ENCODE measurements at regions not wholly inside any gene's neighbourhood (a gene's known extent, or its start where the extent isn't known, plus 50 kb on each side); places are given as distances from the start of the nearest gene placed in this dataset.

DNA sequence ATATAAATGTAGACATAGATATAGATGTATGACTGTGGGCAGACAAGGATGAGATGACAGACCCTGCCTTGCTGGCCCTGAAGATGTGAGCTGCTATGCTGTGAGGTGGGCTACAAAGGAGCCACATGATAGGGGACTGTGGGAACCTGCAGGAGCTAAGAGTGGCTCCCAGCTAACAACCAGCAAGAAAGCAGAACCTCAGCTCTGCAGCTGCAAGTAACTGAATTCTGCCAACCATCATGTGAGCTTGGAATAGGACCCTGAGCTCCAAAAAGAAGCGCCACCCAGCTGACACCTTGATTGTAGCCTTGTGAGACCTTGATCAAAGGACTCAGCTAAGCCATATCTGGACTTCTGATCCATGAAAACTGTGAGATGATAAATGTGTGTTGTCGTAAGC is 123.3 kb upstream of the GRM7 start:
- no peaks in the 10 kb centered on the region for H3K36me3 ChIP-seq
- H3K9me3 ChIP-seq = no peaks in the 10 kb centered on the region
- no peak for DNase-seq
- no peaks in the 10 kb centered on the region for H3K27me3 ChIP-seq
- no peak overlapping the region for H3K4me3 ChIP-seq (ENCODE audit: low read depth, low read length)
- H3K4me1 ChIP-seq = no peaks in the 10 kb centered on the region
- no peak for TF ChIP-seq CTCF (IDR thresholded peaks at IDR 0.05; ENCODE audit: low read depth, low read length)

DNA sequence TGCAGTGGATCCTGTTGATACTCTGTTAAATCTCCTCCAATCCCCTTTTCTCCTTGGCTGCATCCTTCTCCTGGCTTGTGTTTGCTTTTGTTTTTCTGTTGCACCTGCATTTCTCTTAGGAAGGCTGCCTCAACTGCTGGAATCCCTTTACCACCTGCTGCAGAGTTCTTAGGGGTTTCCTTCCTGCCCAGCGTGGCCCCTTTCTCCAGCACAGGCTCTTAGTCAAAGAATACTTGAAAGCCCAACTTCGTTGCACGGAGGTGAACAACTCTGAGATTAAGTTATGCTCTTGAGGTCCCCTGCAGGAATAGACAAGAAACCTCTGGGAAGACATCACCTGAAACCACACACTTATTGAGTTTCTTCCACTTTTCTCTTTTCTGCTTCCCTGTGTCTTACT is 121.6 kb upstream of the GRM7 start:
- no peaks in the 10 kb centered on the region for H3K4me1 ChIP-seq
- no peak for DNase-seq
- H3K27me3 ChIP-seq = no peaks in the 10 kb centered on the region
- H3K4me3 ChIP-seq (ENCODE audit: low read depth, low read length) = no peak overlapping the region
- H3K36me3 ChIP-seq = no peaks in the 10 kb centered on the region
- TF ChIP-seq CTCF (IDR thresholded peaks at IDR 0.05; ENCODE audit: low read depth, low read length) = no peak
- no peaks in the 10 kb centered on the region for H3K9me3 ChIP-seq

- no peak overlapping the region for H3K4me3 ChIP-seq (ENCODE audit: low read depth, low read length)
- TF ChIP-seq CTCF (IDR thresholded peaks at IDR 0.05; ENCODE audit: low read depth, low read length) = no peak
These were observed 117.7 kb upstream of the GRM7 start for GRCh38 chr3:6743067-6743720.

GRCh38 chr3:6746443-6746842 is 114.5 kb upstream of the GRM7 start:
- H3K4me1 ChIP-seq = no peaks in the 10 kb centered on the region
- TF ChIP-seq CTCF (IDR thresholded peaks at IDR 0.05; ENCODE audit: low read depth, low read length) = no peak
- no peaks in the 10 kb centered on the region for H3K9me3 ChIP-seq
- no peaks in the 10 kb centered on the region for H3K27me3 ChIP-seq
- no peak overlapping the region for H3K4me3 ChIP-seq (ENCODE audit: low read depth, low read length)
- no peak for DNase-seq
- no peaks in the 10 kb centered on the region for H3K36me3 ChIP-seq

More at GRCh38 chr3:6743067-6743720, 117.7 kb upstream of the GRM7 start:
- Histone ChIP-seq H3K9me3 (no peaks in the 10 kb centered on the region), H3K27me3 (no peaks in the 10 kb centered on the region), H3K4me1 (no peaks in the 10 kb centered on the region), H3K36me3 (no peaks in the 10 kb centered on the region)
- DNase-seq = no peak

DNA sequence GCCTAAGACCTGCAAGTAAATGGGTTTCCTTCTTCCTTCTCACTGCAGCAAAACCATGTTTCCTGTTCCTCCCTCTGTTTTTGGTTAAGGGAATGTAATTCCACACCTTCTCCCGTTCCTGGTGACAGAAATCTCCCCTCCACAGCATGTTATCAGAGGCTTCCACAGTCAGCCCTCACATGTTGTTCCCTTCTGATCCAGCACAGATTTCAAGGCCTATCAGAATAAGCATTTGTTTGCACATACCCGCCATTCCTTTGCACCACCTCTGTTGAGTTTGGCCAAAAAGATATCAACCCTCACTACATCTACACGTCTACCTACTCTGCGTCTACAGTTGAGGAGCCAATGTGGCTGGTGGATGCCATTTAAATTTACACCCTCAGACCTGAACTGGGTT is 113.9 kb upstream of the GRM7 start:
- DNase-seq = no peak
- H3K4me1 ChIP-seq = no peaks in the 10 kb centered on the region
- H3K4me3 ChIP-seq (ENCODE audit: low read depth, low read length) = no peak overlapping the region
- no peaks in the 10 kb centered on the region for H3K36me3 ChIP-seq
- H3K9me3 ChIP-seq = no peaks in the 10 kb centered on the region
- no peaks in the 10 kb centered on the region for H3K27me3 ChIP-seq
- no peak for TF ChIP-seq CTCF (IDR thresholded peaks at IDR 0.05; ENCODE audit: low read depth, low read length)

DNA sequence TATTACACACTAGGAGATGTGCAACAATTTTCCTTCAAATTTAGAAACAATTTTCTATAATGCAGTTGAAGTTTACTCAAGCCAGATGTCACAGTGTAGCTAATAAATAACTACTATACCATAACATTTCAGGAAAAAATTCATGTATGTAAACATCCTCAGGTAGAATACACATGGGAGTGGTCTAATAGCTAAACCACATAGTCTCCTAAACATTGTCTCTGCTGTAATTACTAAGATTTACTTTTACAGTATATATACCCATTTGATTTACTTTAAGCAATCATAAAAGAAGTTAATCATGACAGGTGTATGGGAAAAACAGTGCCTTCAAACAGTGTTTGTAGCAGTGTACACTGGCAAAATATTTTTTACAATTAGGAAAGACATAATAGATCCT is 110.1 kb upstream of the GRM7 start:
- Histone ChIP-seq H3K27me3 (no peaks in the 10 kb centered on the region), H3K36me3 (no peaks in the 10 kb centered on the region), H3K4me3 (ENCODE audit: low read depth, low read length) (no peak overlapping the region), H3K4me1 (no peaks in the 10 kb centered on the region), H3K9me3 (no peaks in the 10 kb centered on the region)
- TF ChIP-seq CTCF (IDR thresholded peaks at IDR 0.05; ENCODE audit: low read depth, low read length) = no peak
- no peak for DNase-seq
